HG03095 (cell line): ENCODE measurements at regions not wholly inside any gene's neighbourhood (a gene's known extent, or its start where the extent isn't known, plus 50 kb on each side); places are given as distances from the start of the nearest gene placed in this dataset.
A peak's percentile ranks its signal among the peaks of the same experiment; 100 is the strongest.

Experiments
- ATAC-seq: cut with Tn5 transposase; IDR thresholded peaks from one replicate; pipeline ENCODE4 v1.9.1; 2021; ENCODE audit warnings: moderate library complexity; ENCODE audit not compliant: unreplicated experiment

- peak; percentile 57 for ATAC-seq
Measured at GRCh38 chr2:57549642-57550102, 496.9 kb upstream of the VRK2 start.

GRCh38 chr2:57550912-57551311, 495.7 kb upstream of the VRK2 start:
- ATAC-seq, result no peak

- no peak for ATAC-seq
Measured at GRCh38 chr2:57552885-57553284, 493.7 kb upstream of the VRK2 start.

GRCh38 chr2:57554348-57554747, 492.3 kb upstream of the VRK2 start:
- ATAC-seq, result no peak

GRCh38 chr2:57558312-57558711, 488.3 kb upstream of the VRK2 start:
- ATAC-seq, result no peak

- ATAC-seq, result no peak
Measured at GRCh38 chr2:57562495-57562894, 484.1 kb upstream of the VRK2 start.

GRCh38 chr2:57563015-57563414, 483.6 kb upstream of the VRK2 start:
- no peak for ATAC-seq

- ATAC-seq, result no peak
Measured at GRCh38 chr2:57567245-57567644, 479.4 kb upstream of the VRK2 start.

GRCh38 chr2:57569396-57569795, 477.2 kb upstream of the VRK2 start:
- ATAC-seq, result no peak

GRCh38 chr2:57570961-57571360, 475.6 kb upstream of the VRK2 start:
- no peak for ATAC-seq

GRCh38 chr2:57575700-57576268, 470.8 kb upstream of the VRK2 start:
- no peak for ATAC-seq

- ATAC-seq, result no peak
Measured at GRCh38 chr2:57576983-57577382, 469.6 kb upstream of the VRK2 start.

- no peak for ATAC-seq
Measured at GRCh38 chr2:57597940-57598339, 448.7 kb upstream of the VRK2 start.

GRCh38 chr2:57598551-57598950, 448.1 kb upstream of the VRK2 start:
- no peak for ATAC-seq

- no peak for ATAC-seq
Measured at GRCh38 chr2:57602733-57603132, 443.9 kb upstream of the VRK2 start.

- no peak for ATAC-seq
Measured at GRCh38 chr2:57614988-57615387, 431.6 kb upstream of the VRK2 start.

- no peak for ATAC-seq
Measured at GRCh38 chr2:57615855-57616556, 430.6 kb upstream of the VRK2 start.

GRCh38 chr2:57617318-57617717, 429.3 kb upstream of the VRK2 start:
- no peak for ATAC-seq

- no peak for ATAC-seq
Measured at GRCh38 chr2:57621122-57621663, 425.4 kb upstream of the VRK2 start.

- ATAC-seq, result no peak
Measured at GRCh38 chr2:57622009-57622408, 424.6 kb upstream of the VRK2 start.

- ATAC-seq, result no peak
Measured at GRCh38 chr2:57656198-57656597, 390.4 kb upstream of the VRK2 start.

- no peak for ATAC-seq
Measured at GRCh38 chr2:57669570-57669969, 377.0 kb upstream of the VRK2 start.

- ATAC-seq, result no peak
Measured at GRCh38 chr2:57674025-57674424, 372.6 kb upstream of the VRK2 start.
